Stomach (tissue), 8 donors: ENCODE measurements at regions not wholly inside any gene's neighbourhood (a gene's known extent, or its start where the extent isn't known, plus 50 kb on each side); places are given as distances from the start of the nearest gene placed in this dataset.

Source experiments
- DNase-seq, 2 donors: peaks; one replicate each; pipeline versions ENCODE4 v3.0.0 to v3.0.0-alpha.2; 2013 to 2019
- H3K27ac ChIP-seq, 5 donors: fragments of 200-600 bp in 4 of 5; sonication (generic) in 4 of 5; one replicate each; pipeline ENCODE4 v1.5.1; 2013 to 2019; ENCODE audit warnings: mild to moderate bottlenecking in 1 of 5, moderate library complexity in 1 of 5
- H3K27me3 ChIP-seq, 3 donors: fragments of 200-600 bp; sonication (generic); one replicate each; pipeline ENCODE4 v1.5.1; 2017 to 2019; ENCODE audit warnings: mixed run types in 1 of 3
- H3K36me3 ChIP-seq, 4 donors: fragments of 200-600 bp; sonication (generic); 1 replicate in 3 of 4; 2 replicates in 1 of 4; pipeline ENCODE4 v1.5.1; 2016 to 2019
- H3K4me1 ChIP-seq, 4 donors: fragments of 200-600 bp; sonication (generic); one replicate each; pipeline ENCODE4 v1.5.1; 2016 to 2019
- H3K4me3 ChIP-seq, 4 donors: fragments of 200-600 bp; sonication (generic) in 3 of 4; one replicate each; pipeline ENCODE4 v1.5.1; 2016 to 2019; ENCODE audit warnings: mild to moderate bottlenecking in 1 of 4
- H3K9me3 ChIP-seq, 4 donors: fragments of 200-600 bp; sonication (generic); one replicate each; pipeline ENCODE4 v1.5.1; 2016 to 2019
- CTCF ChIP-seq, 7 experiments: fragments of 450-650 bp in 4 of 7; fragments of 200-600 bp in 3 of 7; sonication (generic) in 3 of 7; IDR thresholded peaks; one replicate each; pipeline ENCODE4 v1.5.1; 2016 to 2019; ENCODE audit warnings: antibody characterized with exemption in 7 of 7, control low read depth in 2 of 7, mild to moderate bottlenecking in 1 of 7
- EP300 ChIP-seq: sonication (generic); formaldehyde crosslinking; IDR thresholded peaks from one replicate; pipeline ENCODE4 v1.6.1; 2017; ENCODE audit warnings: antibody characterized with exemption
- POLR2A ChIP-seq, 4 donors: fragments of 450-650 bp; IDR thresholded peaks; one replicate each; pipeline ENCODE4 v1.6.1; 2016; ENCODE audit warnings: antibody characterized with exemption in 4 of 4, control low read depth in 2 of 4, mild to moderate bottlenecking in 1 of 4, moderate library complexity in 1 of 4
- POLR2AphosphoS5 ChIP-seq, 3 donors: sonication (generic); formaldehyde crosslinking; IDR thresholded peaks; one replicate each; pipeline ENCODE4 v1.6.1; 2016; ENCODE audit warnings: antibody characterized with exemption in 3 of 3
- WGBS, 5 donors: extraction: QIAGEN DNeasy Blood & Tissue Kit in 3 of 5; methylation state at CpG; one replicate each; pipeline versions ENCODE4 v1.1.5 to v1.1.7; 2013 to 2018; 5-methylcytosine and 5-hydroxymethylcytosine counted together
- intact Hi-C: fragments of 100-400 bp; cut with DNase I; formaldehyde crosslinking; loops from one replicate; pipeline ENCODE4 v1.15.1; 2023; ENCODE audit warnings: low total_unique reads
- donor health status: healthy with polysubstance abuse.
- donor health status: Bipolar disorder and iron deficiency.
- donor health status: healthy.

GRCh38 chr16:73364413-73364812 is 316.5 kb upstream of the ZFHX3 start:
- Histone ChIP-seq H3K4me1 (peaks cover 0 to 11% (median 0%) of the 10 kb centered on the region in 4 donors), H3K9me3 (no peaks in the 10 kb centered on the region), H3K4me3 (no peak overlapping the region), H3K27me3 (no peaks in the 10 kb centered on the region), H3K36me3 (no peaks in the 10 kb centered on the region), H3K27ac (no peak overlapping the region)
- no peak for TF ChIP-seq CTCF (IDR thresholded peaks at IDR 0.05)
- TF ChIP-seq EP300: no peak
- no peak for TF ChIP-seq POLR2A (IDR thresholded peaks at IDR 0.05)
- TF ChIP-seq POLR2AphosphoS5 (IDR thresholded peaks at IDR 0.05): no peak
- no peak for DNase-seq
- intact Hi-C loops: no loop called here
- WGBS, 5 donors: 47 to 63% (median 56%) methylated on average over 6 of the region's 6 CpGs

GRCh38 chr16:73361061-73361460 is 313.1 kb upstream of the ZFHX3 start:
- Histone ChIP-seq H3K27ac (no peak overlapping the region), H3K27me3 (no peaks in the 10 kb centered on the region), H3K4me3 (no peak overlapping the region), H3K4me1 (peaks cover 0 to 11% (median 0%) of the 10 kb centered on the region in 4 donors), H3K9me3 (no peaks in the 10 kb centered on the region), H3K36me3 (no peaks in the 10 kb centered on the region)
- intact Hi-C loops: no loop called here
- DNase-seq: no peak
- TF ChIP-seq POLR2A (IDR thresholded peaks at IDR 0.05) (no peak), EP300 (no peak), POLR2AphosphoS5 (IDR thresholded peaks at IDR 0.05) (no peak), CTCF (IDR thresholded peaks at IDR 0.05) (no peak)
- WGBS, 5 donors: 86 to 93% (median 89%) methylated on average over 9 of the region's 9 CpGs

- no peak overlapping the region for H3K4me3 ChIP-seq
- H3K36me3 ChIP-seq: no peaks in the 10 kb centered on the region
- H3K27me3 ChIP-seq: peaks cover 0 to 4% (median 3%) of the 10 kb centered on the region in 3 donors
- no peak overlapping the region for H3K27ac ChIP-seq
- intact Hi-C loops: no loop called here
- no peaks in the 10 kb centered on the region for H3K9me3 ChIP-seq
- H3K4me1 ChIP-seq: no peaks in the 10 kb centered on the region
- no peak for DNase-seq
- 81 to 89% (median 85%) methylated on average over 13 of the region's 13 CpGs for WGBS, 5 donors
- TF ChIP-seq CTCF (IDR thresholded peaks at IDR 0.05) (no peak), POLR2A (IDR thresholded peaks at IDR 0.05) (no peak), POLR2AphosphoS5 (IDR thresholded peaks at IDR 0.05) (no peak), EP300 (no peak)
Observed at GRCh38 chr16:73356401-73357079, 308.6 kb upstream of the ZFHX3 start.

- no peak overlapping the region for H3K4me3 ChIP-seq
- peaks cover 0 to 4% (median 3%) of the 10 kb centered on the region in 3 donors for H3K27me3 ChIP-seq
- H3K4me1 ChIP-seq: no peaks in the 10 kb centered on the region
- intact Hi-C loops: no loop called here
- TF ChIP-seq POLR2A (IDR thresholded peaks at IDR 0.05): no peak
- no peak for TF ChIP-seq EP300
- TF ChIP-seq POLR2AphosphoS5 (IDR thresholded peaks at IDR 0.05): no peak
- no peak for TF ChIP-seq CTCF (IDR thresholded peaks at IDR 0.05)
- DNase-seq: no peak
- H3K9me3 ChIP-seq: no peaks in the 10 kb centered on the region
- no peak overlapping the region for H3K27ac ChIP-seq
- H3K36me3 ChIP-seq: no peaks in the 10 kb centered on the region
- 78 to 92% (median 87%) methylated on average over 10 of the region's 10 CpGs for WGBS, 5 donors
Observed at GRCh38 chr16:73355981-73356380, 308.1 kb upstream of the ZFHX3 start.
